GM04504 (cell line): ENCODE measurements at regions not wholly inside any gene's neighbourhood (a gene's known extent, or its start where the extent isn't known, plus 50 kb on each side); places are given as distances from the start of the nearest gene placed in this dataset.
"Not testable (repeated sequence)": the region's sequence is repeated elsewhere in the genome, so short reads cannot be mapped to it uniquely, and the experiment has no call there.

Experiments used
- DNase-seq: peaks from one replicate; pipeline ENCODE4 v3.0.0-alpha.2; 2012; ENCODE audit warnings: low read depth

DNA sequence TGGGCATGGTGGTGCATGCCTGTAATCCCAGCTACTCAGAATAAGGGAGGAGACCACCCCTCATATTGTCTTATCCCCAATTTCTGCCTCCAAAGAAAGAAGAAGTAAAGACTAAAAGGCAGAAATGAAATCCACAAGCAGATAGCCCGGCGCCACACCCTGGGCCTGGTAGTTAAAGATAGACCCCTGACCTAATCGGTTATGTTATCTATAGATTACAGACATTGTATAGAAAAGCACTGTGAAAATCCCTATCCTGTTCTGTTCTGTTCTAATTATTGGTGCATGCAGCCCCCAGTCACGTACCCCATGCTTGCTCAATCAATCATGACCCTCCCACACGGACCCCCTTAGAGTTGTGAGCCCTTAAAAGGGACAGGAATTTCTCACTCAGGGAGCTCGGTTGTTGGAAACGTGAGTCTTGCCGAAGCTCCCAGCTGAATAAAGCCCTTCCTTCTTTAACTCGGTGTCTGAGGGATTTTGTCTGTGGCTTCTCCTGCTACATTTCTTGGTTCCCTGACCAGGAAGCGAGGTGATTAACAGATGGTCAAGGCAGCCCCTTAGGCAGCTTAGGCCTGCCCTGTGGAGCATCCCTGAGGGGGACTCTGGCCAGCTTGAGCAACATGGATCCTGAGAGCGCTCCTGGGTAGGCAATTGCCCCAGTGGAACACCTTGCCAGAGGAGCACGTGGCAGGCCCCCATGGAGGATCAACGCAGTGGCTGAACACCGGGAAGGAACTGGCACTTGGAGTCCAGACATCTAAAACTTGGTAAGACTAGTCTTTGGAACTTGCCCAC is 188.7 kb upstream of the NDUFV2 start:
- DNase-seq = not testable (repeated sequence)

DNA sequence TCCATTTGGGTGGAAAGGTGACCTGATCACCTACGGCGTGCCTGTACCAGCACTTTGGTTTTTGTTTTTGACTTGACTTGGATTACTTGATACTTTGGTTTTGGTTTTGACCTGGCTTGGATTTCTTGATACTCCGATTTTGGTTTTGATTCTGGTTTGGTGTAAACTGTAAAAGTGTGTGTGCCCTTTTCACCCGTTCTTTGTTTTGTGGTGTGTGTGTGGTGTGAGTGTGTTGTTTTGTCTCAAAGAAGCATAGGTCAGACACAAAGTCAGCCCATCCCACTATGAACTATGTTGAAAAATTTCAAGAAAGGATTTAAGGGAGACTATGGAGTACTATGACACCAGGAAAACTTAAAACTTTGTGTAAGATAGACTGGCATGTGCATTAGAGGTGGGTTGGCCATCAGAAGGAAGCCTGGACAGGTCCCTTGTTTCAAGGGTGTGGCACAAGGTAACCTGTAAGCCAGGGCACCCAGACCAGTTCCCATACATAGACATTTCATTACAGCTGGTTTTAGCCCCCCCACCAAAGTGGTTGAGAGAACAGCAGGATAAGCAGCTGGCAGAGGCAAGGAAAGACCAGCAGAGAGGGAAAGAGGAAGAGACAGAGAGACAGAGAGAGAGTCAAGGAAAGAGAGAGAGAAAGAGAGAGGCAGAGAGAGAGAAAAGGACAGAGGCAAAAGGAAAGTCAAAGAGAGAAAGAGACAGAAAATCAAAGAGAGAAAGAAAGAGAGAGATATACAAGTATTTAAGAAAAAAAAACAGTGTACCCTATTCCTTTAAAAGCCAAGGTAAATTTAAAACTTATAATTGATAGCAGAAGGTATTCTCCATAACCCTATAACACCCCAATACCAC is 187.9 kb upstream of the NDUFV2 start:
- not testable (repeated sequence) for DNase-seq

DNA sequence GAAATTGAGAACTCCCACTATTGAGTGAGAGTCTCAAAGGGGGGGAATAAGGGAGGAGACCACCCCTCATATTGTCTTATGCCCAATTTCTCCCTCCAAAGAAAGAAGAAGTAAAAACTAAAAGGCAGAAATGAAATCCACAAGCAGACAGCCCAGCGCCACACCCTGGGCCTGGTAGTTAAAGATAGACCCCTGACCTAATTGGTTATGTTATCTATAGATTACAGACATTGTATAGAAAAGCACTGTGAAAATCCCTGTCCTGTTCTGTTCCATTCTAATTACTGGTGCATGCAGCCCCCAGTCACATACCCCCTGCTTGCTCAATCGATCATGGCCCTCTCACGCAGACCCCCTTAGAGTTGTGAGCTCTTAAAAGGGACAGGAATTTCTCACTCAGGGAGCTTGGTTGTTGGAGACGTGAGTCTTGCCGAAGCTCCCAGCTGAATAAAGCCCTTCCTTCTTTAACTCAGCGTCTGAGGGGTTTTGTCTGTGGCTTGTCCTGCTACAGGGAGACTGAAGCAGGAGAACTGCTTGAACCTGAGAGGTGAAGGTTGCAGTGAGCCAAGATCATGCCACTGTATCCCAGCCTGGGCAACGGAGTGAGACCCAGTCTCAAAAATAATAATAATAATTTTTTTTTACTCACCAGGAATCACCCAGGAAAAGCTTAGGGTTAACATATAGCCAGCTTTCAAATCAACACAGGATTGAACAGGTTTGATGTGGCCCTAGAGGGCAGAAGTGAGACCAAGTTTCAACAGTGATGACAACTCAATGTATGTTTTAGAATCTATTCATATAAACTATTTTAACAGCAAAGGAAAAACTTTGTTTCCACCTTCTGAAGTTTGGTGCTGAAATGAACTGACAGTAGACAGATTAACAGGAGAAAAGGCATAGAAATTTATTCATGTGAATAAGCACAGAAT is 181.4 kb upstream of the NDUFV2 start:
- DNase-seq = not testable (repeated sequence)

GRCh38 chr18:8926464-8926863 is 176.0 kb upstream of the NDUFV2 start:
- no peak for DNase-seq

DNA sequence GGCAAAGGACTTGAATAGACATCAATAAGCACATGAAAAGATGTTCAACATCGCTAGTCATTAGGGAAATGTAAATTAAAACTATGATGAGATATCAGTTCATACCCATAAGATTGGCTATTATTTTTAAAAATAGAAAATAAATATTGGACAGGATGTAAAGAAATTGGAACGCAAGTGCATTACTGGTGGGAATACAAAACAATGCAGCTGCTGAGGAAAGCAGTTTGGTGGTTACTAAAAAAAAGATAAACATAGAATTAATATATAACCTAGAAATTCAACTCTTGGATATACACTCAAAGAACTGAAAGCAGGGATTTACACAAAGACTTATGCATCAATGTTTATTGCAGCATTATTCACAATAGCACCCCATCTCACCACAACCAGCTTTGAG is 174.5 kb upstream of the NDUFV2 start:
- no peak for DNase-seq

DNA sequence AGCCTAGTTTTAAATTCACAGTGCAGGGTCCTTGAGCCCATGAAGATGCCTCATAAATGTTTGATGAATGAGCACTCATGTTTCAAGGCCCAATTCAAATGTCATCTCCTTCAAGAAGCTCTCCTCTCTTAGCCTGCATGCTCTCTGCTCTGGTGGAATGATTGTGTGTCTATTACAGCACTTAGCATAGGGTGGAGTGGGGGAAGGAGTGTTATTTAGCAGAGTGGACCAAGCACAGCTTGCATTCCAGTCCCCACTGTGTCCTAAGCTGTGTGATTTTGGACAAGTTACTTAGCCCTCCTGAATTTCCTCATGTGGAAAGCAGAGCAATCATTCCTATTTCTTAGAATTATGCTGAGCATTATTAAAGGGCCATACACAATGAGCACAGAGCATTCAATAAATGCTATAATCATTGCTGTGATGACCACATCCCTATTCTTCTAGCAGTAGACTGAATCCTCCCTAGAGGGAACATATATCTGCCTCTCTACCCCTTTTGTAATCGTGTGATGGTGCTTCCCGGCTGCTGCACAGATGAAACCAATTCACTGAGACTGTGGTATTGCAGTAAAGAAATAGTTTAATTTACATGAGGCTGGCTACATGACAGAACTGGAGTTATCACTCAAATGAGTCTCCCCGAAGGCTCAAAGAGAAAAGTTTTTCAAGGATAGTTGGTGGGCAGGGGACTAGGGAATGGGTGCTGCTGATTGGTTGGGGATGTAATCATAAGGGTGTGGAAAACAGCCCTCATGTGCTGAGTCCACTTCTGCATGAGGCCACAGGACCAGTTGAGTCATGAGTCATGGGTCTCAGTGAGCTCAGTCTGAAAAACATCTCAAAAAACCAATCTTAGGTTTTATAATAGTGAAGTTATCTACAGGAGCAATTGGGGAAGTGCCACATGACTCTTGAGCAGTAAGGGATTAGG is 173.4 kb upstream of the NDUFV2 start:
- no peak for DNase-seq

- DNase-seq = no peak
Observed at GRCh38 chr18:8930990-8931616, 171.4 kb upstream of the NDUFV2 start.

- no peak for DNase-seq
Observed at GRCh38 chr18:8932866-8933265, 169.6 kb upstream of the NDUFV2 start.

- no peak for DNase-seq
Observed at GRCh38 chr18:8933714-8934284, 168.7 kb upstream of the NDUFV2 start.

DNA sequence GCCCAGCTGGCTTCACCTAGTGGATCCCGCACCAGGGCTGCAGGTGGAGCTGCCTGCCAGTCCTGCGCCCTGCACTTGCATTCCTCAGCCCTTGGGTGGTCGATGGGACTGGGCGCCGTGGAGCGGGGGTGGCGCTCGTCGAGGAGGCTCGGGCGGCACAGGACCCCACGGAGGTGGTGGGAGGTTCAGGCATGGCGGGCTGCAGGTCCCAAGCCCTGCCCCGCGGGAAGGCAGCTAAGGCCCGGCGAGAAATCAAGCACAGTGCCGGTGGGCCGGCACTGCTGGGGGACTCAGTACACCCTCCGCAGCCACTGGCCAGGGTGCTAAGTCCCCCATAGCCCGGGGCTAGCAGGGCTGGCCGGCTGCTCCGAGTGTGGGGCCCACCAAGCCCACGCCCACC is 167.2 kb upstream of the NDUFV2 start:
- not testable (repeated sequence) for DNase-seq

GRCh38 chr18:8936619-8937018 is 165.9 kb upstream of the NDUFV2 start:
- DNase-seq = no peak

GRCh38 chr18:8937160-8938094 is 165.1 kb upstream of the NDUFV2 start:
- no peak for DNase-seq

- no peak for DNase-seq
Observed at GRCh38 chr18:8938817-8939216, 163.7 kb upstream of the NDUFV2 start.

GRCh38 chr18:8942021-8942908 is 160.2 kb upstream of the NDUFV2 start:
- no peak for DNase-seq

DNA sequence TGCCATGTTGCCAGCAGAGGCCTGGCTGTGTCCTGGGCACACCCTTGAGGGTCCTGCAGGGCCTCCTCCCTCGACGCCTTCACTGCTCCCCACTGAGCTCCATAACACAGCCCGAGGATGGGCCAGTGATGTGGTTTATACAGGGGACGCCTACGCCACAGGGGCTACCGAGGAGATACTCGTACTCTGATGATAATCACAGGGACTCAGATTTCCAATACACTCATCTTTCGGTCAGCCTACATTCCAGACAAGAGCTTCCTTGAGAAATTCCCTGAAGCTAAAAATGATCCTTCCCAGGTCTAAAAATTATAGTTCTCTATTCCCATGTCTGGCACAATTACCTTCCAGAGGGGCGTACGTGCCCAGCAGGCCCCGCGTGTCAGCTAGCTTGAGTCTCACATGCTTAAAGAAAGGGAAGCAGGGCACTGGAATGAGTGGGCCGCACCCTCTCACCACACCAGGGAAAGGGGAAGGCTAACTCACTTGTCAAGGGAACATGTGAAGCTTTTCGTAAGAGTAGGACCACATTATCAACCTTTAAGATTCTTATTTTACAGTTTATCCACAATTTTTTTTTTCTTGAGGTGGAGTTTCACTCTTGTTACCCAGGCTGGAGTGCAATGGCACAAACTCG is 159.5 kb upstream of the NDUFV2 start:
- DNase-seq = no peak

DNA sequence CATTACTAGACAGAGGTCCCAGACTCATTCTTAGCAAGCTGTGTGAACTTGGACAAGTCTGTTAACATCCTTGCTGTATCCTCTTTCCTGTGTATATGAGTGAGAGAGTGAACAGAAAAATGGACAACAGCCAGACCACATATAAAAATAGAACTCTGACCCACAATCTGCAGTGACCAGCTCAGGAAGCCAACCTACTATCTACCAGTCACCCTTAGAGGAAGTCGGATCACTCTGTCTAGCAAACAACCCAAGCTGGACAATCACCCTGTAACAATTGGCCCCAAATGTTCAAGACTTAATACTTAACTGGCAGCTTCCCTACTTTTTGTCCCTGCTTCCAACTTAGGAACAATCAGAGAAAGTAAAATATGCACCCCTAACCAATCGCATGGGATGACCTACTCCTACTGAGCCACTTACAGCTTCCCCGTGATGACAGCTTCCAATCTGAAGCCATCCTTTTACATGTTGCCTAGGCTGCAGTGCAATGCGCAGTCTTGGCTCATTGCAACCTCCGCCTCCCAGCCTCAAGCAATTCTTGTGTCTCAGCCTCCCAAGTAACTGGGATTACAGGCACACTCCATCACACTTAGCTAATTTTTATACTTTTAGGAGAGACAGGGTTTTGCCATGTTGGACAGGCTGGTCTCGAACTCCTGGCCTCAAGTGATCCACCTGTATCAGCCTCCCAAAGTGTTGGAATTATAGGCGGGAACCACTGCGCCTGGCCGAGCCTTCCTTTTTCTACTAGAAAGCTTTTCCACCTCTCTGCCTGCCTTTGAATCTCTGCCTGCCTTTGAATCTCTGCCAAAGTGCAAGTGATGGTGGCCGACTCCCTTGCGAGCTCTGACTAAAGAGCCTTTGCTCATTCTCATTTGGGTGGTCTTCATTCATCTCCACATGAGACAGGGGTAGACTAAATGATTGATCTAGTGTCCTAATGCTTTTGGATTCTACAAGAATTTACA is 158.3 kb upstream of the NDUFV2 start:
- peak; percentile 67 for DNase-seq
